ENCODE measurements at regions not wholly inside any gene's neighbourhood (a gene's known extent, or its start where the extent isn't known, plus 50 kb on each side); places are given as distances from the start of the nearest gene placed in this dataset.
"Not testable (repeated sequence)": the region's sequence is repeated elsewhere in the genome, so short reads cannot be mapped to it uniquely, and the experiment has no call there.

- H3K27ac ChIP-seq = no peak overlapping the region
- TF ChIP-seq CTCF (conservative IDR thresholded peaks at IDR 0.05) = no peak
Observed at GRCh38 chrX:127190381-127190780, 370.9 kb downstream of the PRR32 start.

DNA sequence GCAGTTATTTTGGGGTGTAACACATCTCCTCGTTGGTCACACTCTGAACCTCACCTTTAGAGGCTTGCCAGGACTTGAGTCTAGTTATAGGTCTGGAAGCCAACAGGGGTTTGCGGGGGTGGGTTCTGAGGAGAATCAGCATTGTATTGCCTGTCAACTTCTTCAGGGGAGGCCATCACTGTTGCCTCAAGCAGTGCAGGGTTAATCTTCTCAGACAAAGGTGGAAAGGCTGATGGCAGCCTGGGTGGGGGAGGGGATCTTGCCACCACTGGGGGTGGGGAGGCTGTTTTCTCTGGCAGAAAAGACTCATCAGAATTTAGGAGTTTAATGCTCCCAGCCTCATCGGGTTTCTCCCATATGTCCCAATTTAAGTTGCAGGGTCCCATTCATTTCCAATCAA is 387.8 kb downstream of the PRR32 start:
- H3K27ac ChIP-seq = no peak overlapping the region
- TF ChIP-seq CTCF (conservative IDR thresholded peaks at IDR 0.05) = no peak

DNA sequence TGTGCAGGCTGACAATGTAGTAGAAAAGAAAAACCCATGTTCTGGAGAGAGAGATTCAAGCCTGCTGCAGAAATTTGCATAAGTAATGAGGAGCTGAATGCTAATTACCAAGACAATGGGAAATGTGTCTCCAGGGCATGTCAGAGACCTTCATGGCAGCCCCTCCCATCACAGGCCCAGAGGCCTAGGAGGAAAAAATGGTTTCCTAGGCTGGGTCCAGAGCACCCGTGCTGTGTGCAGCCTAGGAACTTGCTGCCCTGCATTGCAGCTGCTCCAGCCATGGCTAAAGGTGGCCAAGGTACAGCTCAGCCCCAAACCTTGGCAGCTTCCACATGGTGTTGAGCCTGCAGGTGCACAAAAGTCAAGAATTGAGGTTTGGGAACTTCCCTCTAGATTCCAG is 402.3 kb downstream of the PRR32 start:
- H3K27ac ChIP-seq = not testable (repeated sequence)

DNA sequence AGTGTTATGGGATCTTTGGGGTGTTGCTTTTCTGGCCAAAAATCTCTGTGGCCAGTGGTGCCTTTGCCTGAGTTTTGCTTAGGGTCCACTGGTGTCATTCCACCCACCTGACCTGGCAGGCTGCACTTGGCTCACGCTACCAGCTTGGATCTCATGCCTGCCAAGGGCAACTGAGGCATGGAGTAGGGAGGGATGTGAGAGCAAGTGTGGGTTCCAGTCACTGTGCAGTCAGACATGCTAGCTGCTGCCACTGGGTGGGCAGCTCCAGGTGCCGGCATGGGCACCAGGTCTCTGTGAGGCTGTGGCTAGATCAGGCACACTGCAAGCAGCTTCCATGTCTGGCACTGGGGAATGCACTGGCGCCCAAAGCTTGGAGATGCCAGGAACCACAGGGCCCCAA is 424.1 kb downstream of the PRR32 start:
- no peak for TF ChIP-seq CTCF (conservative IDR thresholded peaks at IDR 0.05)
- H3K27ac ChIP-seq = no peak overlapping the region

DNA sequence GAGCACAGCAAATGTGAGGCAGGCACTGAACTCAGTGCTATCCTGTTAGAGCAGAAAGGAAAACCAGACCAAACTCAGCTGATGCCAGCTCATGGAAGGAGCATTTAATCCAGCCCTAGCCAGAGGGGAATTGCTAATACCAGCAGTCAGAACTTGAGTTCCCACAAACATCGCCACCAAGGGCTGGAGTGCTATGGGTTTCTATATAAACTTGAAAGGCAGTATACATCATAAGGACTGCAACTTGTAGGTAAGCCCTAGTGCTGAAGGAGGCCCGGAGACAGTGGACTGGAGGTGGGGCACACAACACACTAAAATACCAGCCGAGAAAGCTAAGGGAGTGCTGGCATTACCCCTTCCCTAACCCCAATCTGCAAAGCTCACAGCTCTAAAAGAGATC is 440.2 kb downstream of the PRR32 start:
- H3K27ac ChIP-seq = no peak overlapping the region
- no peak for TF ChIP-seq CTCF (conservative IDR thresholded peaks at IDR 0.05)

DNA sequence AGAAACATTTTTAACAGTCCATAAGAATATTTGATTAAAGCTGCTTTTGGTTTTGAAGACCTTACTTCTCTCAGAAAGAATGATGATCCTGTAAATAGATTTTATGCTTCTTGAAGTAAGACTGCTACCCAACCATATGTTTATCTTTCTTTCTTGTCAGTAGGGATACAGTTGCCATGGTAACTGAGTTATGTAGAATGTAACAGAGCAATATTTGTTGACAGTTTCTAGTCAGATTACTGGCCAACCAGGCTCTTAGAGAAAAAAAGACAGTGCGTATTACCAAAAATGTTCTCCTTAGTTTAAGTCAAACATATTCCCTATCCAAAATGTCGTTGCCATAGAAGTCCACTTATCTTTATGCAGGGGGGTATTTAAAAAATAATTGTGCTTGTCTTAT is 456.8 kb downstream of the PRR32 start:
- no peak for TF ChIP-seq CTCF (conservative IDR thresholded peaks at IDR 0.05)
- H3K27ac ChIP-seq = no peak overlapping the region

GRCh38 chrX:127300511-127300910 is 481.0 kb downstream of the PRR32 start:
- no peak for TF ChIP-seq CTCF (conservative IDR thresholded peaks at IDR 0.05)
- H3K27ac ChIP-seq = no peak overlapping the region

DNA sequence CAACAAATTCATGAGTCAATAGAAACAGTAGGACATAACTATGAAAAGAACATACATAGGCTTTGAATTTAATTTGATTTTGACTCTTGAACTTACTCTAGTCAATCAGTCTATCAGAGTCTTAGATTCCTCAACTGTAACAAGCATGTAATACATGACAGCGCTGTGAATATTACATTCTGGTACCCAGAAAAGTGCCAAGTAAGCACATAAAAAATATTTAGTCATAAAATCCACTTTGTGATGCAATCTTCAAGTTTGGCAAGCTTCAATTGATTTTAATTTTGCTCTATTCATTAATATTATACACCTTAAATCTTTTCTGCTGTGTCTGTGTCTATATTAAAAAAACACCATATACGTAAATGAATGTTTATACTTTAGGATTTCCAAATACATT is 483.3 kb downstream of the PRR32 start:
- no peak overlapping the region for H3K27ac ChIP-seq
- TF ChIP-seq CTCF (conservative IDR thresholded peaks at IDR 0.05) = no peak

Data from VCaP (cell line).